SKM-1 treated with dmso at 0.1 percent for 144 hours (cell line): ENCODE measurements at regions not wholly inside any gene's neighbourhood (a gene's known extent, or its start where the extent isn't known, plus 50 kb on each side); places are given as distances from the start of the nearest gene placed in this dataset.
"Not testable (repeated sequence)": the region's sequence is repeated elsewhere in the genome, so short reads cannot be mapped to it uniquely, and the experiment has no call there.

ENCODE experiments used
- DNase-seq: peaks from one replicate; lab custom pipeline; 2025; ENCODE audit not compliant: unreplicated experiment; lab: John Stamatoyannopoulos, UW

DNA sequence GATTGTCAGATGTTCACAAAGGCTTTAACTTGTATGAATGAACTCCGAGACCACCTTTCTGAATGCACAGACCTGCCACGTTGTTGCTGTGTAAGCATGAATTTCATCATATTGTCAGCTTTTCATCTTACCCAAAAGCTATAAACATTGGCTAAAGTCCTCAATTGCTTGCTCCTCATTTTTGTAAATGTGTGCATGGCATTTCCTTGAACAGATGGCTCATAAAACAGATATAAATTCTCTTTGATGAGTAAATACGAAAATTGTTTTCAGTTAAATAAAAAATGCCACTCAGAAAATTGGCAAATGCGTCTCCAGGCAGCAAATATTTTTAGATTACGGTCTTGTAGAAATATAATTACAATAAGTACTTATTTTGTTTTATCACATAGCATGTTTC lies 226.0 kb upstream of the NDN start:
- no peak for DNase-seq

DNA sequence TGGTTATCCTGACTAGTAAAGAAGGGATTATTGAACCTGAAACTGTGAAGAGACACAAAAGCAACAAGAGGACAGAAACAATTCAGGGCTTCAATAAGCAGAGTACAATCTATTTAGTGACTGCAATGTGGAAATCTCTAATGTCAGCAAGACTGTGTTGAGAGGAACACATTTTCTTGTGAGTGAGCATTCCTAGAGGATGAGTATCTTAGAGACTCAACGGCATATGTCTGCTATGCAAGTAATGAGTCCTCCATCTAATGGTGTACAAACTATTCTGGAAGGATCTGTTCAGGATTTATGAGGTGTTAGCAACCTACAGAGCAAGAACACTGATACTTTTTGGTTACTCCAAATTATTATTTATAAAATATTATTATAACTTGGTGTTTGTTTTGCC lies 226.5 kb upstream of the NDN start:
- no peak for DNase-seq

GRCh38 chr15:23924686-23925085 lies 237.6 kb upstream of the NDN start:
- no peak for DNase-seq

DNA sequence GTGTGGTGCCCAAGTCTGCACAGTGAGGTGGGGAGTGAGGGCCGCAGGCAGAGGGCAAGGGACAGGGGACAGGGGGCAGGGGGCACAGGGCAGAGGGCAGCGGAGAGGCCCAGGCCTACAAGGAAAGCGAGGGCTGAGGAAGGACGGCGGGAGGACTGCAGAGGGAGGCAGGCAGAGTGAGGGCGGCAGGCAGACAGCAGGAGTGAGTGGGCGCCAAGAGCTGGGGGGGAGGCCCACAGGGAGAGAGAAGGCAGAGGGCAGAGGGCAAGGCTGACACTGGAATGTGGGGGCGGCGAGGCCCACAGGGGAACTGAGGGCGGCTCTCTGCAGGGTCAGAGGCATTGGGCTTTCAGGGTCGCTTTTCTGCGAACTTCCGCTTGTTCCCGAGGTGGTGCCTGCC lies 267.8 kb upstream of the NDN start:
- no peak for DNase-seq

GRCh38 chr15:23983500-23984259 lies 296.6 kb upstream of the NDN start:
- DNase-seq: no peak

DNA sequence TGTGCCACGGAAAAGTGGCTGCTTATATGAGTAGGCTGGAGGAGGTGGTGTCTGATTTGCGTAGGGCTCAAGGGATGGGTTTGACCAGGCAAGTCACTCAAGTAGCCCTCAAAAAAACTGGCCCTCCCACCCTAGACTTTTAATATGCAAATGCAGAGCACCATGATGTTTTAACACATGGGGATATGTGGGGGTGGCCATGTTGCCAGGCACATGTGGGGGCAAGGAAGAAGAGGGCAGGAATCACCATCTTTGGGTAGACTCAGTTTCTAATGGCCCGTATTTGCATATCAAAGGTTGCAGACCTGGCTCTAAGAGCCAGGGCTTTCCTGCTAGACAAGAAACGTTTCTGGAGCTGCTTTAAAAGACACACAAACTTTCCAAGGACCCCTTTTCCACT lies 307.2 kb upstream of the NDN start:
- DNase-seq: no peak

DNA sequence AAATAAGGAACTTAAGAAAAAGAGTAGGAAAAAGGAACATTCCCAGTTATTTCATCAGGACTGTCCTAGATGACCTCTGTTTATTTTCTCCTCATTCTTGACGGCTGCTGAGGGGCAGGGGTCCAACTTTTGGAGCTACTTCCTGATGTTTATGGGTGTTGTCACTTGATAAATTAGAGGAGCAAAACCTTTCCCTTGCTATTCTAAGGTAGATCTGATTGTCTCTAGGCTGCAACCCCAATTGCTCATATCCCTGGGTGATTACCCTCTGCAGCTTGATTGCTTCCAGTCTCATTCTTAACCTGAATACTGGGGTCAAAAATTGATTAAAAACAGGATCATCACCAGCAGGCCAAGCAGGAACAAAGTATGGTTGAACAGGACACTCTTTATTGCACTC lies 311.0 kb upstream of the NDN start:
- no peak for DNase-seq

DNA sequence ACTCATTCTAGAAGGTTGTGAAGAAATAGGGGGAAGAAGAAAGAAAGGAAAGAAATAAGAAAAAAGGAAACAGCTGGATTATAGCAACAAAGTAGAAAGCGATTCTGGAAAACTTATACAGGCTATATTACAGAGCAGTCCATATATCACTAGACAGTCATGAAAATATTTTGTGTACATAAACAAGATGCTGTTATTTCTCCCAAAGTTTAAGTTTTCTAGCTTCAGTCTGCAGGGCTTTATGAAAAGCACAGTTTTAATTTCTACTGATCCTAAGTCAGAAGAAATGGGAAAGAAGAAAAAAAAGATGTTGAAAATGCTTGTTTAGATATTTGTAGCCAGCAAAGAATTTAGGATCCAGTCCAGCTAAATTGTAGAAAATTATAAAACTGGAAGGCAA lies 321.4 kb upstream of the NDN start:
- DNase-seq: no peak

GRCh38 chr15:24017470-24017869 lies 330.4 kb upstream of the NDN start:
- DNase-seq: no peak

DNA sequence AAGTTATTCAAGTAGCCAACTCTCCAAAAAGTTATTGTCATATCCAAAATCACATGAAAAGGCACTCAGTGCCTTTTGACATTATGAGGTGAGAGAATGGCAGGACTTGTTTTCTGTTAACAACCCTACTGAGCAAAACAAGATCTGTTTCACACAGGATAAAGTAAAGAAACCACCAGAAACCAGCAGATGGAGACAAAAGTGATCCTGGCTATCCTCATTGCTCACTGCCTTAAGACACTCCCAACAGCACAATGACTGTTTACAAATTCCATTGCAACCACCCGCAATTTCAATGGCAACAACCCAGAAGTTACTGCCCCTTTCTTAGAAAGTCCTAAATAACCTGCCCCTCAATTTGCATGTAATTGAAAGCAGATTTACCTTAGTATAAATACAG lies 352.6 kb upstream of the NDN start:
- DNase-seq: no peak

DNA sequence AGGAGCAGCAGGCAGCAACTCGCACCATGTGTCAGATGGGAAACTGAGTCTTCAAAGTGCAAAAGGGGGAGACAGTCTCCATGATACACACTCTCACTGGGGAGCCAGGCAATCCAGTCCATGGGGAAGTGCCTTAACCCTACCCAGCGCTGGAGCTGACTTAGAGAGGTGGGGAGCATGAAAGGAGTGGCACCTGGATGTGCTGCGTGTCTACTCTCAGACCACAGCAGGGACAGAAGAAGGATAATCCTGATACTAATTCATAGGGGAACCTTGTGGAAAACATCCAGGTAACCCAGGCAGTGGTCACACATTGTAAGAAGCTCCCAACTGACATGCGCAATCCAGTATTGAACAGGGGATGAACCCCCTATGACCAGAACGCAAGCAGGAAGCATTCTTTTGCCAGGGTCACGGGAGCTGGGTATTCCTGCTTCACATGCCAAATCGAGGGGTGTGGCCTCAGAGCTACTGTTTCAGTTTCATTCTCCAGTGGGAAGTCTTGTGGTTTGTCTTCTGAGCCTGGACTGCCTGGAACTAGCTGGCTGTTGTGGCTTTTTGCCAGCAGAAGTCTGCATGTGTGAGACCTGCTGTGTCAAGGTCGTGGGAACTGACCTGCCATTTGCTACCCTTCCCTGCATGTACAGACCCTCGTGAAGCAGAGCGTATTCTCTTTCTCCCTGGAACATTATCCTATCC lies 367.6 kb upstream of the NDN start:
- no peak for DNase-seq

DNA sequence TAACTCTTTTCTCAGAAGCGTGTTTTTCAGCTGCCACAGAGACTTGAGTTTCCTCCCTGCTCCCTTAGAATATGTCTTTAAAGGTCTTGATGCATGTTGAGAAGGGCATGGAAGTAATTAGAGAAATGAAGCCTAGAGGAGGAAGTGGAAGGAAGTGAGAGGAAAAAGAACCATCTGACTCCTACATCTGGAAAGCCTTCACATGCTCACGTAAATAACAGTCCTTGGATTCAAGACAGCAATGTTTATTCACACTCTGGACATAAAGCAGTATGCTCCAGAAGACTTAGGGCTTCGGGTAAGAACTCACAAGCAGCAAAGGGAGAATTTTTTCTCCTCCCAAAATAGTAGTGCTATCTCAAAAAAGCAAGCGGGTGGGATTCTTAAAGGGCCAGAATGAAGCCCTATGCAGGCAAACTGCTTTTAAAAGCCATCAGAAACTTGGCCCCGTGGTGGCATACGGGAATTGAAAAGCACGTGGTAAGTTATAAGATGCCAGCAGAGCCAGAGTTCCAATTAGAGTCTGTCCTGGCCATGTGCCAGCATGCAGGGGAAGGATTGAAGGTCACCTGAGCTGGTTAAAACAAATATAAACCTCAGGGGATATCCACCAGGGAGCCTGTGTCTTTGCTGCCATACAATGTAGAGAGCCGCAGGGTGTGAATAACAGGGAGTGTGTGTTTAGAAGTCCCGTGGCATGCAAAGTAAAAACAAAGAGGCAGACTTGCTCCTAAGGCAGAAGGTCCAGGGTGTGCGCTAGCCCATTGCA lies 380.8 kb upstream of the NDN start:
- no peak for DNase-seq

DNA sequence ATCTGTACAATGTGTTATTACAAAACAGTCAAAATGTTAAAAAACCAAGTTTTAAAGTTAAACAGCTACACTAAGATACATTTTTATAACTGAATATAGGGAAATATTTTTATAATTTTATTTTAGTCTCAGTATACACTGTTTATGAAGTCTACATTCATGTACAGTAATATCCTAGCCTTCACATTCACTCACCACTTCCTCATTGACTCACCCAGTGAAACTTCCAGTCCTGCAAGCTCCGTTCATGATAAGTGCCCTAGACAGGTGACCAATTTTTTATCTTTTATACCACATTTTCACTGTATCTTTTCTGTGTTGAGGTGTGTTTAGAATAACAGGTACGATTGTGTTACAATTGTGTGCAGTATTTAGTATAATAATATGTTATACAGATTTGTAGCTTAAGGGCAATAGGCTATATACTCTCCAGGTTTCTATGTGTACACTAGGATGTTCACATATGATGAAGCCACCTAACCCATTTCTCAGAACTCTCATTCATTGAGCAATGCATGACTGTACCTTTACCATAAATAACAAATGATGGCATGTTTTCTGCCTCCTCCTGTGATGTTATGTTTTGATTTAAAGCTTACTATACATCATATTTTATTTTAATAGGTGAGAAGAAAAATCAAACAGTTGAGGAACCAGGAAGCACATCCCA lies 388.4 kb upstream of the NDN start:
- no peak for DNase-seq

- no peak for DNase-seq
Observed at GRCh38 chr15:24076090-24076784, 389.1 kb upstream of the NDN start.

GRCh38 chr15:24078310-24079029 lies 391.4 kb upstream of the NDN start:
- no peak for DNase-seq

GRCh38 chr15:24088941-24089340 lies 401.8 kb upstream of the NDN start:
- not testable (repeated sequence) for DNase-seq

DNA sequence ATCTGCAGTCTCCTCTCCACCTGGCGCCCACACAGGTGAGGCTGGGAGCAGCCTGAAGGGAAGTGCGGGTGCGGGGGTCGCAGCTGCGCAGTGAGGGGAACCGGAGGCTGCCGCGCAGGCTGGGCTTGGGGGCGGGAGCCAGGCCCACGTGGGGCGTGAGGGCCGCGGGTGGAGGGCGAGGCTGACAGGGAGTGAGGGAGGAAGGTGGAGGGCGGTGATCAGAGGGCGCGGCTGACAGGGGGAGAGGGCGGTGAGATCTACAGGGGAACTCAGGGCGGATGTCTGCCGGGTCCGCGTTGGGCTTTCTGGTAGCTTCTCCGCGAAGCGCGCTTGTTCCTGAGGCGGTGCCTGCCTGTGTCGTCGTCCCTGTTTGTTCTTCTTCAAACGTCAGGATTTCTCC lies 414.4 kb upstream of the NDN start:
- DNase-seq: not testable (repeated sequence)

- not testable (repeated sequence) for DNase-seq
Observed at GRCh38 chr15:24107524-24107923, 420.4 kb upstream of the NDN start.

GRCh38 chr15:24107948-24108347 lies 420.8 kb upstream of the NDN start:
- DNase-seq: not testable (repeated sequence)

DNA sequence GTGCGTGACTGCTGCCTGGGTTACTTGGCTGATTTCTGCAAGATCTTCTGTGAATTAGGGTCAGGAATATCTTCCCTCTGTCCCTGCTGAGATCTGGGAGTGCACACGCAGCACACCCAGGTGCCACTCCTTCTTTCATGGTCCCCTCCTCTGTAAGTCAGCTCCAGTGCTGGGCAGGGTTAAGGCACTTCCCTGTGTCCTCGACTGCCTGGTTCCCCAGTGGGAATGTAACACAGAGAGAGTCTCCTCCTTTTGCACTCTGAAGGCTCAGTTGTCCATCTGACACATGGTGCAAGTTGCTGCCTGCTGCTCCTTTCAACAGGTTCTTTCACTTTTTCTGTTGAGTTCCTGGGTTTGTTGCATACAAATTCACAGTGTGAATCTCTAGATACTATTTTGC lies 421.2 kb upstream of the NDN start:
- DNase-seq: not testable (repeated sequence)
